SK-N-SH (cell line): ENCODE measurements at regions not wholly inside any gene's neighbourhood (a gene's known extent, or its start where the extent isn't known, plus 50 kb on each side); places are given as distances from the start of the nearest gene placed in this dataset.

ENCODE experiments used
- CTCF ChIP-seq: fragments of 200-600 bp; sonication (generic); IDR thresholded peaks from 2 replicates; pipeline ENCODE4 v1.6.1; 2017; ENCODE audit warnings: antibody characterized with exemption, mild to moderate bottlenecking, moderate library complexity
- GABPA ChIP-seq: IDR thresholded peaks from 2 replicates; pipeline ENCODE4 v1.4.0; 2012; ENCODE audit warnings: low read depth, mild to moderate bottlenecking
- RAD21 ChIP-seq: IDR thresholded peaks from 2 replicates; pipeline ENCODE4 v1.6.1; 2012; ENCODE audit warnings: mild to moderate bottlenecking, low read length
- TF ChIP-seq, protein P1 (sequence below): IDR thresholded peaks from 2 replicates; pipeline ENCODE4 v1.4.0; 2012; ENCODE audit warnings: low read depth, borderline replicate concordance
- TF ChIP-seq, protein P2 (sequence below): IDR thresholded peaks from 2 replicates; pipeline ENCODE4 v1.6.1; 2012; ENCODE audit warnings: mild to moderate bottlenecking, low read depth, low read length, moderate library complexity

GRCh38 chr12:113683574-113683973 lies 211.9 kb upstream of the LHX5 start:
- TF ChIP-seq GABPA, result no peak
- TF ChIP-seq, protein P1, sequence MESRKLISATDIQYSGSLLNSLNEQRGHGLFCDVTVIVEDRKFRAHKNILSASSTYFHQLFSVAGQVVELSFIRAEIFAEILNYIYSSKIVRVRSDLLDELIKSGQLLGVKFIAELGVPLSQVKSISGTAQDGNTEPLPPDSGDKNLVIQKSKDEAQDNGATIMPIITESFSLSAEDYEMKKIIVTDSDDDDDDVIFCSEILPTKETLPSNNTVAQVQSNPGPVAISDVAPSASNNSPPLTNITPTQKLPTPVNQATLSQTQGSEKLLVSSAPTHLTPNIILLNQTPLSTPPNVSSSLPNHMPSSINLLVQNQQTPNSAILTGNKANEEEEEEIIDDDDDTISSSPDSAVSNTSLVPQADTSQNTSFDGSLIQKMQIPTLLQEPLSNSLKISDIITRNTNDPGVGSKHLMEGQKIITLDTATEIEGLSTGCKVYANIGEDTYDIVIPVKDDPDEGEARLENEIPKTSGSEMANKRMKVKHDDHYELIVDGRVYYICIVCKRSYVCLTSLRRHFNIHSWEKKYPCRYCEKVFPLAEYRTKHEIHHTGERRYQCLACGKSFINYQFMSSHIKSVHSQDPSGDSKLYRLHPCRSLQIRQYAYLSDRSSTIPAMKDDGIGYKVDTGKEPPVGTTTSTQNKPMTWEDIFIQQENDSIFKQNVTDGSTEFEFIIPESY, result no peak
- TF ChIP-seq, protein P2, sequence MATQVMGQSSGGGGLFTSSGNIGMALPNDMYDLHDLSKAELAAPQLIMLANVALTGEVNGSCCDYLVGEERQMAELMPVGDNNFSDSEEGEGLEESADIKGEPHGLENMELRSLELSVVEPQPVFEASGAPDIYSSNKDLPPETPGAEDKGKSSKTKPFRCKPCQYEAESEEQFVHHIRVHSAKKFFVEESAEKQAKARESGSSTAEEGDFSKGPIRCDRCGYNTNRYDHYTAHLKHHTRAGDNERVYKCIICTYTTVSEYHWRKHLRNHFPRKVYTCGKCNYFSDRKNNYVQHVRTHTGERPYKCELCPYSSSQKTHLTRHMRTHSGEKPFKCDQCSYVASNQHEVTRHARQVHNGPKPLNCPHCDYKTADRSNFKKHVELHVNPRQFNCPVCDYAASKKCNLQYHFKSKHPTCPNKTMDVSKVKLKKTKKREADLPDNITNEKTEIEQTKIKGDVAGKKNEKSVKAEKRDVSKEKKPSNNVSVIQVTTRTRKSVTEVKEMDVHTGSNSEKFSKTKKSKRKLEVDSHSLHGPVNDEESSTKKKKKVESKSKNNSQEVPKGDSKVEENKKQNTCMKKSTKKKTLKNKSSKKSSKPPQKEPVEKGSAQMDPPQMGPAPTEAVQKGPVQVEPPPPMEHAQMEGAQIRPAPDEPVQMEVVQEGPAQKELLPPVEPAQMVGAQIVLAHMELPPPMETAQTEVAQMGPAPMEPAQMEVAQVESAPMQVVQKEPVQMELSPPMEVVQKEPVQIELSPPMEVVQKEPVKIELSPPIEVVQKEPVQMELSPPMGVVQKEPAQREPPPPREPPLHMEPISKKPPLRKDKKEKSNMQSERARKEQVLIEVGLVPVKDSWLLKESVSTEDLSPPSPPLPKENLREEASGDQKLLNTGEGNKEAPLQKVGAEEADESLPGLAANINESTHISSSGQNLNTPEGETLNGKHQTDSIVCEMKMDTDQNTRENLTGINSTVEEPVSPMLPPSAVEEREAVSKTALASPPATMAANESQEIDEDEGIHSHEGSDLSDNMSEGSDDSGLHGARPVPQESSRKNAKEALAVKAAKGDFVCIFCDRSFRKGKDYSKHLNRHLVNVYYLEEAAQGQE, result no peak
- no peak for TF ChIP-seq CTCF
- no peak for TF ChIP-seq RAD21
